ENCODE measurements at regions not wholly inside any gene's neighbourhood (a gene's known extent, or its start where the extent isn't known, plus 50 kb on each side); places are given as distances from the start of the nearest gene placed in this dataset.
A peak's percentile ranks its signal among the peaks of the same experiment; 100 is the strongest.

GRCh38 chr15:54854667-54855066 is 342.1 kb downstream of the RSL24D1 start:
- 100% methylated on average over 1 of the region's 1 CpG for WGBS (ENCODE audit: insufficient coverage, insufficient read length)
- no peak for DNase-seq (ENCODE audit: low read depth, low spot score)
- H3K27me3 ChIP-seq (ENCODE audit: control insufficient read depth, insufficient read depth, low read length), result no peaks in the 10 kb centered on the region
- H3K9me3 ChIP-seq (ENCODE audit: control insufficient read depth, insufficient read depth, low read length), result no peaks in the 10 kb centered on the region
- H3K4me1 ChIP-seq (ENCODE audit: control insufficient read depth, insufficient read depth, low read length), result no peaks in the 10 kb centered on the region
- H3K36me3 ChIP-seq (ENCODE audit: control insufficient read depth, insufficient read depth, low read length), result no peaks in the 10 kb centered on the region
- no peak overlapping the region for H3K27ac ChIP-seq (ENCODE audit: low read length)
- no peak overlapping the region for H3K4me3 ChIP-seq (ENCODE audit: low read length)

GRCh38 chr15:54850101-54850500 is 346.6 kb downstream of the RSL24D1 start:
- Histone ChIP-seq H3K36me3 (ENCODE audit: control insufficient read depth, insufficient read depth, low read length) (no peaks in the 10 kb centered on the region), H3K4me3 (ENCODE audit: low read length) (no peak overlapping the region), H3K4me1 (ENCODE audit: control insufficient read depth, insufficient read depth, low read length) (no peaks in the 10 kb centered on the region), H3K9me3 (ENCODE audit: control insufficient read depth, insufficient read depth, low read length) (no peaks in the 10 kb centered on the region), H3K27ac (ENCODE audit: low read length) (no peak overlapping the region), H3K27me3 (ENCODE audit: control insufficient read depth, insufficient read depth, low read length) (no peaks in the 10 kb centered on the region)
- DNase-seq (ENCODE audit: low read depth, low spot score), result no peak
- no CpG with 5 or more reads among the region's 4 CpGs for WGBS (ENCODE audit: insufficient coverage, insufficient read length)

GRCh38 chr15:54843006-54843405 is 353.7 kb downstream of the RSL24D1 start:
- DNase-seq (ENCODE audit: low read depth, low spot score), result no peak
- H3K9me3 ChIP-seq (ENCODE audit: control insufficient read depth, insufficient read depth, low read length), result no peaks in the 10 kb centered on the region
- no peak overlapping the region for H3K27ac ChIP-seq (ENCODE audit: low read length)
- H3K4me3 ChIP-seq (ENCODE audit: low read length), result no peak overlapping the region
- H3K4me1 ChIP-seq (ENCODE audit: control insufficient read depth, insufficient read depth, low read length), result peaks cover 1% of the 10 kb centered on the region; the same call in 1 of the 2 replicates
- H3K27me3 ChIP-seq (ENCODE audit: control insufficient read depth, insufficient read depth, low read length), result no peaks in the 10 kb centered on the region
- H3K36me3 ChIP-seq (ENCODE audit: control insufficient read depth, insufficient read depth, low read length), result no peaks in the 10 kb centered on the region

GRCh38 chr15:54841701-54842305 is 354.9 kb downstream of the RSL24D1 start:
- WGBS (ENCODE audit: insufficient coverage, insufficient read length), result no CpG with 5 or more reads among the region's 3 CpGs
- DNase-seq (ENCODE audit: low read depth, low spot score), result no peak
- no peak overlapping the region for H3K4me3 ChIP-seq (ENCODE audit: low read length)
- H3K4me1 ChIP-seq (ENCODE audit: control insufficient read depth, insufficient read depth, low read length), result peaks cover 1% of the 10 kb centered on the region; the same call in 1 of the 2 replicates
- H3K36me3 ChIP-seq (ENCODE audit: control insufficient read depth, insufficient read depth, low read length), result no peaks in the 10 kb centered on the region
- no peaks in the 10 kb centered on the region for H3K9me3 ChIP-seq (ENCODE audit: control insufficient read depth, insufficient read depth, low read length)
- no peak overlapping the region for H3K27ac ChIP-seq (ENCODE audit: low read length)
- H3K27me3 ChIP-seq (ENCODE audit: control insufficient read depth, insufficient read depth, low read length), result no peaks in the 10 kb centered on the region

- peak; percentile 20 for DNase-seq (ENCODE audit: low read depth, low spot score)
- WGBS (ENCODE audit: insufficient coverage, insufficient read length), result no CpG with 5 or more reads among the region's 7 CpGs
Observed at GRCh38 chr15:54840621-54841398, 355.9 kb downstream of the RSL24D1 start.

GRCh38 chr15:54839379-54839778 is 357.4 kb downstream of the RSL24D1 start:
- no peak overlapping the region for H3K27ac ChIP-seq (ENCODE audit: low read length)
- H3K9me3 ChIP-seq (ENCODE audit: control insufficient read depth, insufficient read depth, low read length), result no peaks in the 10 kb centered on the region
- no peaks in the 10 kb centered on the region for H3K27me3 ChIP-seq (ENCODE audit: control insufficient read depth, insufficient read depth, low read length)
- no peaks in the 10 kb centered on the region for H3K36me3 ChIP-seq (ENCODE audit: control insufficient read depth, insufficient read depth, low read length)
- H3K4me3 ChIP-seq (ENCODE audit: low read length), result no peak overlapping the region
- no peak for DNase-seq (ENCODE audit: low read depth, low spot score)
- peaks cover 1% of the 10 kb centered on the region; the same call in 1 of the 2 replicates for H3K4me1 ChIP-seq (ENCODE audit: control insufficient read depth, insufficient read depth, low read length)
- WGBS (ENCODE audit: insufficient coverage, insufficient read length), result no CpG with 5 or more reads among the region's 2 CpGs

More at GRCh38 chr15:54840621-54841398, 355.9 kb downstream of the RSL24D1 start:
- H3K4me1 ChIP-seq (ENCODE audit: control insufficient read depth, insufficient read depth, low read length), result peaks cover 1% of the 10 kb centered on the region; the same call in 1 of the 2 replicates
- no peaks in the 10 kb centered on the region for H3K36me3 ChIP-seq (ENCODE audit: control insufficient read depth, insufficient read depth, low read length)
- H3K4me3 ChIP-seq (ENCODE audit: low read length), result no peak overlapping the region
- no peaks in the 10 kb centered on the region for H3K9me3 ChIP-seq (ENCODE audit: control insufficient read depth, insufficient read depth, low read length)
- no peaks in the 10 kb centered on the region for H3K27me3 ChIP-seq (ENCODE audit: control insufficient read depth, insufficient read depth, low read length)
- no peak overlapping the region for H3K27ac ChIP-seq (ENCODE audit: low read length)

GRCh38 chr15:54836052-54836795 is 360.5 kb downstream of the RSL24D1 start:
- DNase-seq (ENCODE audit: low read depth, low spot score), result no peak
- no peaks in the 10 kb centered on the region for H3K36me3 ChIP-seq (ENCODE audit: control insufficient read depth, insufficient read depth, low read length)
- WGBS (ENCODE audit: insufficient coverage, insufficient read length), result no CpG with 5 or more reads among the region's 5 CpGs
- peaks cover 1% of the 10 kb centered on the region; the same call in 1 of the 2 replicates for H3K4me1 ChIP-seq (ENCODE audit: control insufficient read depth, insufficient read depth, low read length)
- H3K9me3 ChIP-seq (ENCODE audit: control insufficient read depth, insufficient read depth, low read length), result no peaks in the 10 kb centered on the region
- H3K27ac ChIP-seq (ENCODE audit: low read length), result no peak overlapping the region
- no peak overlapping the region for H3K4me3 ChIP-seq (ENCODE audit: low read length)
- H3K27me3 ChIP-seq (ENCODE audit: control insufficient read depth, insufficient read depth, low read length), result no peaks in the 10 kb centered on the region

GRCh38 chr15:54829821-54830220 is 366.9 kb downstream of the RSL24D1 start:
- Histone ChIP-seq H3K36me3 (ENCODE audit: control insufficient read depth, insufficient read depth, low read length) (no peaks in the 10 kb centered on the region), H3K27me3 (ENCODE audit: control insufficient read depth, insufficient read depth, low read length) (no peaks in the 10 kb centered on the region), H3K9me3 (ENCODE audit: control insufficient read depth, insufficient read depth, low read length) (no peaks in the 10 kb centered on the region), H3K4me3 (ENCODE audit: low read length) (no peak overlapping the region), H3K4me1 (ENCODE audit: control insufficient read depth, insufficient read depth, low read length) (no peaks in the 10 kb centered on the region), H3K27ac (ENCODE audit: low read length) (no peak overlapping the region)
- DNase-seq (ENCODE audit: low read depth, low spot score), result no peak
- no CpG with 5 or more reads among the region's 1 CpG for WGBS (ENCODE audit: insufficient coverage, insufficient read length)

- no peaks in the 10 kb centered on the region for H3K36me3 ChIP-seq (ENCODE audit: control insufficient read depth, insufficient read depth, low read length)
- H3K4me1 ChIP-seq (ENCODE audit: control insufficient read depth, insufficient read depth, low read length), result no peaks in the 10 kb centered on the region
- DNase-seq (ENCODE audit: low read depth, low spot score), result no peak
- WGBS (ENCODE audit: insufficient coverage, insufficient read length), result no CpG with 5 or more reads among the region's 5 CpGs
- H3K4me3 ChIP-seq (ENCODE audit: low read length), result no peak overlapping the region
- no peaks in the 10 kb centered on the region for H3K9me3 ChIP-seq (ENCODE audit: control insufficient read depth, insufficient read depth, low read length)
- H3K27me3 ChIP-seq (ENCODE audit: control insufficient read depth, insufficient read depth, low read length), result no peaks in the 10 kb centered on the region
- no peak overlapping the region for H3K27ac ChIP-seq (ENCODE audit: low read length)
Observed at GRCh38 chr15:54820811-54821210, 375.9 kb downstream of the RSL24D1 start.

GRCh38 chr15:54820098-54820497 is 376.6 kb downstream of the RSL24D1 start:
- no peaks in the 10 kb centered on the region for H3K27me3 ChIP-seq (ENCODE audit: control insufficient read depth, insufficient read depth, low read length)
- no peak overlapping the region for H3K27ac ChIP-seq (ENCODE audit: low read length)
- H3K36me3 ChIP-seq (ENCODE audit: control insufficient read depth, insufficient read depth, low read length), result no peaks in the 10 kb centered on the region
- H3K4me3 ChIP-seq (ENCODE audit: low read length), result no peak overlapping the region
- H3K4me1 ChIP-seq (ENCODE audit: control insufficient read depth, insufficient read depth, low read length), result no peaks in the 10 kb centered on the region
- no peaks in the 10 kb centered on the region for H3K9me3 ChIP-seq (ENCODE audit: control insufficient read depth, insufficient read depth, low read length)
- DNase-seq (ENCODE audit: low read depth, low spot score), result no peak
